ENCODE measurements at regions not wholly inside any gene's neighbourhood (a gene's known extent, or its start where the extent isn't known, plus 50 kb on each side); places are given as distances from the start of the nearest gene placed in this dataset.
A peak's percentile ranks its signal among the peaks of the same experiment; 100 is the strongest.

DNA sequence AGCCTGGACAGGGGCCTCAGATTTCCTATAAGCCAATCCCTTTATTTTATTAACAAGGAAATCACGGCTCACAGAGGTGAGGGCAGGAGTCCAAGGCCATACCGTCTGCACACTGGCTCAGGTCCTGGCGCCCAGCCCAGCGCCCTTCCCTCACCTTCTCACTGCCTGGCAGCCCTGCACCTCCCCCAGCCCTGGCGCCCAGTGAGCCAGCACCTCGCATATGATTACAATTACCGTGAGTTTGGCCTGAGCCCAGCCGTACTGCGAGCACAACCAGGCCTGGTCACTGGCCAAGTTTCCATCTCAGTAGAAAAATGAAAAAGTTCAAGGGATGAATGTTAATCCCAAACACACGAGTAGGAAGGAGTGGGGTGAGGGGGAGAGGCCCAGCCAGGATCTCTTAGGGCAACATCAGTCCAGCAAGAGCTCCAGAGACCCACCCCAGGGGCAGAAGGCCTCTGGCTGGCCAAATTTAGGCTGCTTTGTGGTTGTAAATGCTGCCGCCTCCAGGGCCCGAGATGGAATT is 68.4 kb downstream of the MCFD2 start (continued):
- TF ChIP-seq ZNF598 (CRISPR knock-in tag; IDR thresholded peaks at IDR 0.05; ENCODE audit: borderline replicate concordance) = 0 out of 2 replicates have a peak, but pooled peaks have one; percentile 23
- TF ChIP-seq KDM2A (CRISPR knock-in tag; IDR thresholded peaks at IDR 0.05; ENCODE audit: borderline replicate concordance, low read depth) = peak; percentile 64
- peak; percentile 35; the same call in 1 of the 3 replicates for TF ChIP-seq MXI1 (IDR thresholded peaks at IDR 0.05; ENCODE audit: borderline replicate concordance, low read depth, low read length)
- TF ChIP-seq FOSL2 (CRISPR knock-in tag; IDR thresholded peaks at IDR 0.05) = peak; percentile 58
- TF ChIP-seq ZNF788 (CRISPR knock-in tag; IDR thresholded peaks at IDR 0.05; ENCODE audit: borderline replicate concordance) = no peak
- TF ChIP-seq, protein P1, sequence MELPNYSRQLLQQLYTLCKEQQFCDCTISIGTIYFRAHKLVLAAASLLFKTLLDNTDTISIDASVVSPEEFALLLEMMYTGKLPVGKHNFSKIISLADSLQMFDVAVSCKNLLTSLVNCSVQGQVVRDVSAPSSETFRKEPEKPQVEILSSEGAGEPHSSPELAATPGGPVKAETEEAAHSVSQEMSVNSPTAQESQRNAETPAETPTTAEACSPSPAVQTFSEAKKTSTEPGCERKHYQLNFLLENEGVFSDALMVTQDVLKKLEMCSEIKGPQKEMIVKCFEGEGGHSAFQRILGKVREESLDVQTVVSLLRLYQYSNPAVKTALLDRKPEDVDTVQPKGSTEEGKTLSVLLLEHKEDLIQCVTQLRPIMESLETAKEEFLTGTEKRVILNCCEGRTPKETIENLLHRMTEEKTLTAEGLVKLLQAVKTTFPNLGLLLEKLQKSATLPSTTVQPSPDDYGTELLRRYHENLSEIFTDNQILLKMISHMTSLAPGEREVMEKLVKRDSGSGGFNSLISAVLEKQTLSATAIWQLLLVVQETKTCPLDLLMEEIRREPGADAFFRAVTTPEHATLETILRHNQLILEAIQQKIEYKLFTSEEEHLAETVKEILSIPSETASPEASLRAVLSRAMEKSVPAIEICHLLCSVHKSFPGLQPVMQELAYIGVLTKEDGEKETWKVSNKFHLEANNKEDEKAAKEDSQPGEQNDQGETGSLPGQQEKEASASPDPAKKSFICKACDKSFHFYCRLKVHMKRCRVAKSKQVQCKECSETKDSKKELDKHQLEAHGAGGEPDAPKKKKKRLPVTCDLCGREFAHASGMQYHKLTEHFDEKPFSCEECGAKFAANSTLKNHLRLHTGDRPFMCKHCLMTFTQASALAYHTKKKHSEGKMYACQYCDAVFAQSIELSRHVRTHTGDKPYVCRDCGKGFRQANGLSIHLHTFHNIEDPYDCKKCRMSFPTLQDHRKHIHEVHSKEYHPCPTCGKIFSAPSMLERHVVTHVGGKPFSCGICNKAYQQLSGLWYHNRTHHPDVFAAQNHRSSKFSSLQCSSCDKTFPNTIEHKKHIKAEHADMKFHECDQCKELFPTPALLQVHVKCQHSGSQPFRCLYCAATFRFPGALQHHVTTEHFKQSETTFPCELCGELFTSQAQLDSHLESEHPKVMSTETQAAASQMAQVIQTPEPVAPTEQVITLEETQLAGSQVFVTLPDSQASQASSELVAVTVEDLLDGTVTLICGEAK (IDR thresholded peaks at IDR 0.05) = no peak
- TF ChIP-seq, protein P1 (CRISPR knock-in tag; IDR thresholded peaks at IDR 0.05) = 0 out of 2 replicates have a peak, but pooled peaks have one; percentile 25
- TF ChIP-seq ELF3 (CRISPR knock-in tag; IDR thresholded peaks at IDR 0.05) = peak; percentile 85
- no peak for TF ChIP-seq ZNF747 (CRISPR knock-in tag; IDR thresholded peaks at IDR 0.05; ENCODE audit: borderline replicate concordance)
- TF ChIP-seq ZFP62 (CRISPR knock-in tag; IDR thresholded peaks at IDR 0.05) = no peak
- no peak for TF ChIP-seq MAFG (CRISPR knock-in tag; IDR thresholded peaks at IDR 0.05)
- no peak for TF ChIP-seq RELA (CRISPR knock-in tag; IDR thresholded peaks at IDR 0.05)
- TF ChIP-seq, protein P2, sequence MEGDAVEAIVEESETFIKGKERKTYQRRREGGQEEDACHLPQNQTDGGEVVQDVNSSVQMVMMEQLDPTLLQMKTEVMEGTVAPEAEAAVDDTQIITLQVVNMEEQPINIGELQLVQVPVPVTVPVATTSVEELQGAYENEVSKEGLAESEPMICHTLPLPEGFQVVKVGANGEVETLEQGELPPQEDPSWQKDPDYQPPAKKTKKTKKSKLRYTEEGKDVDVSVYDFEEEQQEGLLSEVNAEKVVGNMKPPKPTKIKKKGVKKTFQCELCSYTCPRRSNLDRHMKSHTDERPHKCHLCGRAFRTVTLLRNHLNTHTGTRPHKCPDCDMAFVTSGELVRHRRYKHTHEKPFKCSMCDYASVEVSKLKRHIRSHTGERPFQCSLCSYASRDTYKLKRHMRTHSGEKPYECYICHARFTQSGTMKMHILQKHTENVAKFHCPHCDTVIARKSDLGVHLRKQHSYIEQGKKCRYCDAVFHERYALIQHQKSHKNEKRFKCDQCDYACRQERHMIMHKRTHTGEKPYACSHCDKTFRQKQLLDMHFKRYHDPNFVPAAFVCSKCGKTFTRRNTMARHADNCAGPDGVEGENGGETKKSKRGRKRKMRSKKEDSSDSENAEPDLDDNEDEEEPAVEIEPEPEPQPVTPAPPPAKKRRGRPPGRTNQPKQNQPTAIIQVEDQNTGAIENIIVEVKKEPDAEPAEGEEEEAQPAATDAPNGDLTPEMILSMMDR (CRISPR knock-in tag; IDR thresholded peaks at IDR 0.05) = 0 out of 2 replicates have a peak, but pooled peaks have one; percentile 6
- TF ChIP-seq EP300 (IDR thresholded peaks at IDR 0.05; ENCODE audit: low read depth in 2 of 2, low read length in 2 of 2) = peak in 1 of 2 experiments; percentile 56; a peak in 1 of 4 replicates
- no peak for TF ChIP-seq EP300 (CRISPR knock-in tag; IDR thresholded peaks at IDR 0.05; ENCODE audit: borderline replicate concordance)
- peak; percentile 48; the same call in 1 of the 2 replicates for TF ChIP-seq ZFX (CRISPR knock-in tag; IDR thresholded peaks at IDR 0.05; ENCODE audit: low read depth)
- peak; percentile 39; the same call in 1 of the 2 replicates for TF ChIP-seq NCOR1 (IDR thresholded peaks at IDR 0.05; ENCODE audit: borderline replicate concordance, low read length)
- TF ChIP-seq ONECUT2 (CRISPR knock-in tag; IDR thresholded peaks at IDR 0.05) = no peak
- peak; percentile 95 for TF ChIP-seq PHF21A (CRISPR knock-in tag; IDR thresholded peaks at IDR 0.05)
- TF ChIP-seq TEAD2 (CRISPR knock-in tag; IDR thresholded peaks at IDR 0.05) = no peak
- no peak for TF ChIP-seq ATF7-NPFF (CRISPR knock-in tag; IDR thresholded peaks at IDR 0.05; ENCODE audit: low read depth)

All from HepG2 (cell line).